Natural killer cell treated with Interleukin-12 subunit alpha and Interleukin-12 subunit beta and Interleukin-15 and Interleukin-18, amount 100 ng/mL, for 72 hours (primary cell): ENCODE measurements at regions not wholly inside any gene's neighbourhood (a gene's known extent, or its start where the extent isn't known, plus 50 kb on each side); places are given as distances from the start of the nearest gene placed in this dataset.
"Not testable (repeated sequence)": the region's sequence is repeated elsewhere in the genome, so short reads cannot be mapped to it uniquely, and the experiment has no call there.

Source experiments
- ATAC-seq, 2 donors: fragments of 150-1000 bp; cut with Tn5 transposase in 1 of 2; sonication (Bioruptor Pico), chemical (Tn5 transposase) in 1 of 2; 2 replicates each; pipeline ENCODE4 v1.10.0; 2021
- DNase-seq: peaks from one replicate; pipeline ENCODE4 v3.0.0; 2022; ENCODE audit warnings: low spot score
- H3K27ac Mint-ChIP-seq, 2 donors: 1 replicate in 1 of 2; 2 replicates in 1 of 2; pipeline ENCODE4 v1.8.0; 2022; ENCODE audit warnings: mixed read lengths in 2 of 2, mild to moderate bottlenecking in 1 of 2, moderate library complexity in 1 of 2
- H3K27me3 Mint-ChIP-seq, 2 donors: 1 replicate in 1 of 2; 2 replicates in 1 of 2; pipeline ENCODE4 v1.8.0; 2022; ENCODE audit warnings: mixed read lengths in 2 of 2
- H3K36me3 Mint-ChIP-seq: one replicate; pipeline ENCODE4 v1.8.0; 2022; ENCODE audit warnings: mixed read lengths
- H3K4me1 Mint-ChIP-seq, 2 donors: 1 replicate in 1 of 2; 2 replicates in 1 of 2; pipeline ENCODE4 v1.8.0; 2022; ENCODE audit warnings: low read depth in 2 of 2, mixed read lengths in 2 of 2, mild to moderate bottlenecking in 1 of 2
- H3K4me3 Mint-ChIP-seq: one replicate; pipeline ENCODE4 v1.8.0; 2022; ENCODE audit warnings: mixed read lengths
- H3K9me3 Mint-ChIP-seq: 2 replicates; pipeline ENCODE4 v1.8.0; 2022; ENCODE audit warnings: mixed read lengths

DNA sequence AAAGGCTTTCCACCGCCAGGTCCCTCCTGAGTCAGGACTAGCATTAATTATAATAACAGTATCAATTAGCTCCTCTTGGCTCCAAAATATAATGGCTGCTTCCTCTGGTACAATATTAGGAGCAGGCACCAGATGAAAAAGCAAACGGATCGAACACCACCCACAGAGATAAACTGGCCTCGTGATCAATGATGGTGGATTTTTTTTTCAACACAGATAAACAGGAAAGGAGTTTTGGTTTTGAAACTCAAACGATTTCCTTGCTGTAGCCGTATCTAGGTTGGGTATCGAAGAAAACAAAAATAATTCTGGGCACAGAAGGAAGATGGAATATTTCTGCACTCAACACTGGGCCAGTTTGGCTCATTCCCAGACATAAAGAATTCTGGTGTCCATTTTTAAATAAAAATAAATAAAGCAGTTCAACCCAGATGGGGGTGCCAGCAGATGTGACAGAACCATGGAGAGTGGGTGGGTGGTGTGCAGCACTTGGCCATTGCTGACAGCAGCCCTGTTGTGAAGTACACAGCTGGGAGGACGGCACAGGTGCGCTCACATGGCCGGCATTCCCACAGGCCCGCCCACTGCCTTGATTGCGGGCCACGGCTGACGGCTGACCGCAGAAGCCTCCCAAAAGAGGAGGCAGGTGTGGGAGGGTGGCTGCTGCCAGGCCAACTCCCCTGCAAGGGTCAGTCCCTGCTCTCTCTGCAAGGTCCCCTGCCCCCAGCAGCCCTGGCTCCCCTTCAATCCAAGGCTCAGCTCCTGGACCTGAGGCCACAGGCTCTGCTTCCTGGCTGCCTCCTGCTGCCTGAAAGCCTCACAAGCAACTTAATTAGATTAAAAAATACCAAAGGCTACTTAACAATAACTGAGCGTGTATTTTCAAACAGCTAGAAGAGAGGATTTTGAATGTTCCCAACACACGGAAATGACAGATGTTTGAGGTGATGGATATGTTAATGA lies 351.9 kb upstream of the ID2 start:
- peak overlapping the region; percentile 66 to 93 for H3K27ac Mint-ChIP-seq
- H3K36me3 Mint-ChIP-seq: no peaks in the 10 kb centered on the region
- H3K4me3 Mint-ChIP-seq: peak overlapping the region; percentile 15
- H3K4me1 Mint-ChIP-seq: peaks cover 63 to 65% of the 10 kb centered on the region in 2 donors
- no peaks in the 10 kb centered on the region for H3K27me3 Mint-ChIP-seq
- H3K9me3 Mint-ChIP-seq: no peaks in the 10 kb centered on the region
- DNase-seq: no peak
- no peak for ATAC-seq

DNA sequence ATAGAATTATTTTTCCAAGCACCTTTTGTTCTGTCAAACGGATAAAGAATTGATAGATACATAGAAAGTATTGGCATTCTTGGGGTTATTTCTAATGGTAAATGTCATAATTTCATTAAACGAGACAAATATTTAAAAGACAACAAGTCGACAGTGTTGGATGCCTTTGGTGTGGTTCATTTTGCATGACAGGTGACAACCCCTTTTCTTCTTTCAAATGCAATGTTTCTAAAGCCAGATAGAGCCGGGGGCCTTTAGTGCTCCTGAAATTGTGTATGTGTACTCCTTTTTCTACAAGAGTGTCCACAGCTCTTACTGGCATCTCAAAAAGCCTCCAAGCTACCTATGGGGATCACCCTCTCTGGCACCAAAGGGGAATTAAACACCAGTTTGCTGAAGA lies 350.8 kb upstream of the ID2 start:
- Mint-ChIP-seq H3K4me1 (peaks cover 63 to 65% of the 10 kb centered on the region in 2 donors), H3K27me3 (no peaks in the 10 kb centered on the region), H3K9me3 (no peaks in the 10 kb centered on the region), H3K4me3 (no peak overlapping the region), H3K27ac (peak overlapping the region; percentile 66 to 93), H3K36me3 (no peaks in the 10 kb centered on the region)
- DNase-seq (no peak), ATAC-seq (no peak)

DNA sequence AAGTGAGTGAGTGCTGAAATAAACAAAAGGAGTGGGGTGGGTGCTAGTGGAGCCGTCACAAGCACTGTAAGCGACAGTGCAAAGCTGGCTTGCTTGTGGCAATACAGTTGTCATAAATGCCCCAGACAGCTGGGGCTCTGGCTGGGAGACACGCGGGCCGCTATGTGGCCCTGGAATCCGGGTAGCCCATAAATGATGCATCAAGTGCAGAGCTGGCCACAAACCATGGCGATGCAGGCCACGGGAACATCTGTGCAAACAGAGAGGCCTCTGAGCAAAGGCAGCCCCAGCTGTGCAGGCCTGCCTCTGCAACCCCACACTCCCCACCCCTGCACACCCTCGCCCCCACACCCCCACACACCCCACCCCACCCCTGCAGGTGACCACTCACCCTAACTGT lies 349.2 kb upstream of the ID2 start:
- Mint-ChIP-seq H3K27ac (peak overlapping the region; percentile 58 to 93), H3K4me1 (peaks cover 62 to 67% of the 10 kb centered on the region in 2 donors), H3K9me3 (peaks cover 2% of the 10 kb centered on the region), H3K36me3 (peaks cover 2% of the 10 kb centered on the region), H3K27me3 (no peaks in the 10 kb centered on the region), H3K4me3 (peak overlapping the region; percentile 34)
- ATAC-seq (no peak), DNase-seq (no peak)

DNA sequence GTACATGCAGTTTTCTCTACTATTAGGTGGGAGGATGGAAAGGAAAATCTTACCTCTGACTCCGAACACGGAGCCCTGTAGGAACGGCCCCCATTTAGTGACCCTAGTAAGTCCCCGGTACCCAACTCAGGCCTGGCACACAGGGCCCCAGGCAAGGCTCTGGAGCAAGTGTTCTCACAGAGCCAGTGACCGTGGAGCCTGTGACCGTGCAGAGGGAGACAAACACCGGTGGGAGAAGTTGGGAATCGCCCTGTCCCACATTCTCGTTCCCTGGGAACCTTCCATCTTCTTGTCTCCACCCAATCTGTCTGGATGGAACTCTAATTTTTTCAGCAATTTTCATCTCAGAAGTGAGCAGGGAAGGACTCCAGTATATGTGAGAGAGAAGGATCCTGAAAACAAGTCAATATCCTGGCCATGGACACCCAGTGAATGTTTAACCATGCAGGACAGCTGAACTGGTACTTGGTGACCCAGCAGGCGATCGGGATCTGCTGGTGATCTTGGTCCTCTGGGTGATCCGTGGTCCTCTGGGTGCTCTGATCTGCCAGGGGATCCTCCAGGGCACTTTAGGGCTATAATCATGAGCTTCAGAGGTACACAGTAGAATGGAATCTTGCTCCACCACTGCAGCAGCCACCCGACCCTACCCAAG lies 348.6 kb upstream of the ID2 start:
- H3K27ac Mint-ChIP-seq: peak overlapping the region; percentile 58 to 95
- ATAC-seq: no peak
- peaks cover 63 to 71% of the 10 kb centered on the region in 2 donors for H3K4me1 Mint-ChIP-seq
- DNase-seq: no peak
- peaks cover 2% of the 10 kb centered on the region for H3K9me3 Mint-ChIP-seq
- peaks cover 4% of the 10 kb centered on the region for H3K36me3 Mint-ChIP-seq
- H3K27me3 Mint-ChIP-seq: no peaks in the 10 kb centered on the region
- H3K4me3 Mint-ChIP-seq: no peak overlapping the region

DNA sequence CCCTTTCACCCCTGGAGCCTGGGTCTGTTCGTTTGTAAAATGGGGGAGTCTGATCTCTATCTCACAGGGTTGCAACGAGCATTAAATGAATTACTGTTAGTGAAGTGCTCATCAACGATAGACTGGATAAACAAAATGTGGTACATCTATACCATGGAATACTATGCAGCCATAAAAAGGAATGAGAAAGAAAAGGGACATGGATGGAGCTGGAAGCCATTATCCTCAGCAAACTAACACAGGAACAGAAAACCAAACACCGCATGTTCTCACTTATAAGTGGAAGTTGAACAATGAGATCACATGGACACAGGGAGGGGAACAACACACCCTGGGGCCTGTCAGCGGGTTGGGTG lies 348.0 kb upstream of the ID2 start:
- H3K36me3 Mint-ChIP-seq: not testable (repeated sequence)
- peak overlapping the region; percentile 58 to 95 for H3K27ac Mint-ChIP-seq

DNA sequence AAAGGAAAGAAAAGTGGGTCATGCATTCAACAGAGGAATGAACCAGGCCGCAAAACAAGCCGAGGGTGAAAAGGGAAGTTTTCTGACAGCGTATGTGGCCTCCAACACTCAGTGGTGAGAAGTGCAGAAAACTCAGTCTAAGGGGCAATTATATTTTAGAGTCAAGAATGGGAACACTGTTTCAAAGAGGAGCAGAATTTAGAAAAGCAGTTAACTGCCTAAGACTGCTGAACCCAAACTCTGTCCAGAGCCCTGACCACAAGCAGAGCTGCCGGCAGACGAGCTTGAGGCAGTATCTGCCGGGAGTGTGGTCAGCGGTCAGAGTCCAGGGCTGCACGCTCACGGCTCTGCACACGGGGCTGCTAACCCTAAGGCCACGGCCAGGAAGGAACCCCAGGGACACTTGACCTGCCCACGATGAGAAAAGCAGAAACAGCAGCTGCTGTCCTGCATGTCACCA lies 347.0 kb upstream of the ID2 start:
- peaks cover 2% of the 10 kb centered on the region for H3K9me3 Mint-ChIP-seq
- H3K27ac Mint-ChIP-seq: peak overlapping the region; percentile 85 to 95
- peaks cover 51 to 60% of the 10 kb centered on the region in 2 donors for H3K4me1 Mint-ChIP-seq
- H3K4me3 Mint-ChIP-seq: peak overlapping the region; percentile 84
- ATAC-seq (peak; percentile 82 to 87), DNase-seq (peak; percentile 78)
- no peaks in the 10 kb centered on the region for H3K27me3 Mint-ChIP-seq
- peaks cover 4% of the 10 kb centered on the region for H3K36me3 Mint-ChIP-seq

More for the DNA sequence above, 348.0 kb upstream of the ID2 start:
- not testable (repeated sequence) for H3K4me3 Mint-ChIP-seq, ATAC-seq, DNase-seq, H3K9me3 Mint-ChIP-seq, H3K27me3 Mint-ChIP-seq
- peaks cover 61 to 71% of the 10 kb centered on the region in 2 donors for H3K4me1 Mint-ChIP-seq

DNA sequence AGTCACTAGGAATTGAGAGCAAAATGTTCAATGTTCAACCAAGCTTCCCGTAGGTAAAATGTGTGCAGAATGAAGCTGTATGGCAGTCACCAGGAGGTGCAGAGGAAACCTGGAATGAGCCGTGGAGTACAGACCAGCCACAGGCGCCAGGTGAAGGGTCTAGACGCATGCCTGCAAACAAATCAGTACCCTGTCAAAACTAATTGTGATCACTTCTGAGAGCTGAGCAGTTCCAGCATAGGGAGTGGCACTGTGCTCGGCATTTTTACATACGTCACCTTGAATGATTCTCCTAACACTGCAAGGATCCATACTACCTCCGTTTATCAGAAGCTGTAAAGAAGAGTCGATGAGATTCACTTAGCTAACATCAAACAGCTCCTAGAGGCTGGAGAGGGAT lies 346.1 kb upstream of the ID2 start:
- ATAC-seq (no peak), DNase-seq (no peak)
- Mint-ChIP-seq H3K36me3 (peaks cover 6% of the 10 kb centered on the region), H3K27me3 (no peaks in the 10 kb centered on the region), H3K4me1 (peaks cover 49 to 60% of the 10 kb centered on the region in 2 donors), H3K27ac (peak overlapping the region; percentile 85 to 95), H3K4me3 (peak overlapping the region; percentile 84), H3K9me3 (peaks cover 3% of the 10 kb centered on the region)

DNA sequence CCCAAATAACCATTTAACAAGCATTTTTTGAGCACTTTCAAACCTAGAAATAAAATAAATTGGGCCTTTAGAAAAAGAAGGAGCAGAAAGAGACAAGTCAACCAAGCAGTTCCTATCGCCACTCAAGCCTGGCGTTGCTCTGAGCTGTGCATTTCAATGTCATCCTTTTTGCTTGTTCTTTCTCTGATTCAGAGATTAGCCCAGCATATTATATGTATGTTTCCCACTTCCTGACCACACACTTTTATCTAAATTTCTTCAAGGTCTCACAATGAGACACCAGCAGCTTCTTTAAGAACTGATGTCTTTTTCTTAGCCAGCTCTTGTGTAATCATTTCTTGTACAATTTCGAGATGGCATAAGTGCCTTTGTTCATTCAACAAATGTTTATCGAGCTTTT lies 344.5 kb upstream of the ID2 start:
- H3K27ac Mint-ChIP-seq: peak overlapping the region; percentile 76 to 95
- H3K4me1 Mint-ChIP-seq: peaks cover 51 to 56% of the 10 kb centered on the region in 2 donors
- H3K36me3 Mint-ChIP-seq: peaks cover 14% of the 10 kb centered on the region
- no peaks in the 10 kb centered on the region for H3K27me3 Mint-ChIP-seq
- no peak for DNase-seq
- peaks cover 6% of the 10 kb centered on the region for H3K9me3 Mint-ChIP-seq
- H3K4me3 Mint-ChIP-seq: peak overlapping the region; percentile 77
- ATAC-seq: peak; percentile 85 to 90

DNA sequence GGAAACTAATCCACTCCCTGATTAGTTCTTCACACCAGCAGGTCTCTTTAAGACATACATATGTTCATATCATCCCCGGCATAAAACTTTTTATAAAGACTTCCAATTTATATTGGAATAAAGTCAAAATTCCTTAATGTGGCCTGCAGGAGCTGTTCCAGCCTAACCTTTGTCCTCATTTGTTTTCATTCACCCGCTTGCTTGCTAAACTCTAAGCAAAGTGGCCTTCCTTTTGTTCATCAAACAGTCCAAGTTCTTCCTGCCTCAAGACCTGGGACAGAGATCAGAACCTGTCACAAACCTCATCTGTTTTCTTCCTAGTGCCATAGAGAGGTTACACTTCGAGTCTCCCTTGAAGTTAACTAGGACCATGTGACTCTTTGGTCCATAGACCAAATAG lies 339.4 kb upstream of the ID2 start:
- Mint-ChIP-seq H3K27me3 (no peaks in the 10 kb centered on the region), H3K9me3 (peaks cover 6% of the 10 kb centered on the region), H3K36me3 (peaks cover 14% of the 10 kb centered on the region), H3K27ac (peak overlapping the region in 1 of 2 donors; percentile 34), H3K4me1 (peaks cover 49 to 50% of the 10 kb centered on the region in 2 donors), H3K4me3 (no peak overlapping the region)
- no peak for ATAC-seq
- DNase-seq: no peak

DNA sequence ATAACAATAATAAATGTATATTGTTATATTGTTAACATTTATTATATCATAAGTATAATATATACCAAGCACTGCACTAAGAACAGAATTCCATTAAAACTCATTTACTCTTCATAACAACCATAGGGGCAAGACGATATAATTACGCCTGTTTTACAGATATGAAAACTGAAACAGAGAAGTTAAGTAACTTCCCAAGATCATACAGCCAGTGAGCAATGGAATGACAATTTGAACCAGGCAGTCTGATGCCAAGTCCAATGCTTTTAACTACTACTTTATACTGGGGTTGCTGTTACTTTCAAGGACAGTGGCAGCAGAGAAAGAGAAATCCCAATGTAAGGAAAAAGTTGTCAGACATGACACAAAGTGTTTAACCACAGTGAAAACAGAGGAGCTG lies 338.8 kb upstream of the ID2 start:
- Mint-ChIP-seq H3K27me3 (no peaks in the 10 kb centered on the region), H3K4me3 (no peak overlapping the region), H3K36me3 (peaks cover 10% of the 10 kb centered on the region), H3K9me3 (peaks cover 3% of the 10 kb centered on the region), H3K4me1 (peaks cover 45 to 46% of the 10 kb centered on the region in 2 donors), H3K27ac (peak overlapping the region in 1 of 2 donors; percentile 34)
- ATAC-seq (no peak), DNase-seq (no peak)

DNA sequence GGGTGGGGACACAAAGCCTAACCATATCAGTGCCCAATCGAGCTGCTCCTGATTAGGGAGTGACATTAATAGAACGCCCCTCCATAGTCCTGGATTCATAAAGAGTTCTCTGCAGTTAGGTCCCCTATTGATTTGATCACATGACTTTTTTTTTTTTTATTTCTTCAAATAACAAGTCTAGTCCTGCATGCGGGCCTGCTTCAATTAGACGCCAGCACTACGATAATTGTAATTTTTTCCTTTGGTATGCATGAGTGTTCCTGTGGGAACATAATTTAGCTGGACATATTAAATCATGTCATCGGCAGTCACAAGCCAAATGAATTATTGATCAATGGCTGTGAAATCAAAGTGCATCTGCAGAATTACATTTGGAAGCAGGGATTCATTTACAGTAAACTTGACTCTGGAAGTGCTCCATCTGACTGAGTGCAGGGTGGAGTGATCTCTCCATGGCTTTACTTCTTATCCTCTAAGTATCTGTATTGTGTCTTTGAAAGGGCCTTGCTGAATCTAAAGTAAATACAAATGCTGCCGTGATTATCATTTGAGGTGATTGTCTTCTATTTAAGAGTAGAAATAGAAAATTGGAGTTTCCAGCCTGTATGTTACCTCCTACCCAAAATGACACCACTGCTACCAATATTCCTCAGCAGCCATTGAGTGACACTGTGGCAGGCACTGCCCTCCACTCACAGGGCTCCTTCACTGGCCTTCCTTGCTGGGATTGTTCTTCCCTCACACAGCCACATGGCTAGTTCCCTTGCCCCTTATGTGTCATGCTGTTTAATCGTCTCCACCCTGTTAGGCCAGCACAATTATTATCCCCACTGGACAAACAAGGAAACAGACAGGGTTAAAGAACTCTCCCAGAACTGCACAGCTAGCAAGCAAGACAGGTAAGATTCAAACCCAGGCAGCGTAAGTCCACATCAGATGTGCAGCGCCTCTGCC lies 337.4 kb upstream of the ID2 start:
- DNase-seq (no peak), ATAC-seq (no peak)
- peaks cover 10% of the 10 kb centered on the region for H3K36me3 Mint-ChIP-seq
- H3K9me3 Mint-ChIP-seq: peaks cover 3% of the 10 kb centered on the region
- H3K4me1 Mint-ChIP-seq: peaks cover 45 to 48% of the 10 kb centered on the region in 2 donors
- H3K27ac Mint-ChIP-seq: peak overlapping the region; percentile 81 to 86
- H3K4me3 Mint-ChIP-seq: peak overlapping the region; percentile 25
- H3K27me3 Mint-ChIP-seq: no peaks in the 10 kb centered on the region

DNA sequence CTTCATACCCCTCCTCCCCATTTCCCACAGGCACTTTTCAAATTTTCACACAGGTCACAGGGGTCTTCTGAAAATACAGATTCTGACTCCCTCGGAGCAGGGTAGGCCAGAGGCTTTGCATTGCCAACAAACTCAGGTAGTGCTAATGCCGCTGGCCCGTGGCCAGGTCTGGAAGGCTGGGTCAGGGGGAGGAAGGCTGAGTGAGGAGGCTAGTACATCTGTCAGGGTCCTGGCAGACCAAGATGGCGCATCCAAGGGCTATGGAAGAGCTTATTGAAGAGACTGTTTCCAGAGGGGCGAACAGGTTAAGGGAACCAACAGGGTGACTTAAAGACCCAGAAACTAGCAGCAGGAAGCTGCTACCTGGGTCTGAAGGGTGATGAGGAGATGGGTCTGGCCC lies 336.7 kb upstream of the ID2 start:
- Mint-ChIP-seq H3K4me3 (peak overlapping the region; percentile 25), H3K36me3 (peaks cover 10% of the 10 kb centered on the region), H3K4me1 (peaks cover 45 to 51% of the 10 kb centered on the region in 2 donors), H3K9me3 (peaks cover 3% of the 10 kb centered on the region), H3K27ac (peak overlapping the region; percentile 81 to 86), H3K27me3 (no peaks in the 10 kb centered on the region)
- DNase-seq: no peak
- ATAC-seq: no peak

DNA sequence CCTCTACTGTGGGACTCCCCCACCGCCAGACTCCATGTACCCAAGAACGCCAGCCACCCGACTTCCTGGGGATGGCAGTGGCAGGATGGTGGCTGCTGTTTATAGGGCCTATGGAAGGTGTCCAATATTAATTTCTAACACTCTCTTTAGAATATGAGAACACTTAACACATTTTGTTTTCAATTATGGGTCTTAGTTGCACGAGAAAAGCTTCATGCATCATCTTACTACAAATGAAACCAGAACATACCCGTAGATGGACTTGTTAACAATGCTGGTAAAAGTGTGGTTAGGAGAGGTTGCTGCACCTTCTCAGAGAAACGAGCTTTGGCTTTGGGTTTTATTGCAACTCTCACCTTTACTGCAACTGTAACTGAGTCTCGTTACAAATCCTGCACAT lies 335.6 kb upstream of the ID2 start:
- Mint-ChIP-seq H3K9me3 (no peaks in the 10 kb centered on the region), H3K36me3 (peaks cover 4% of the 10 kb centered on the region), H3K4me3 (peak overlapping the region; percentile 58), H3K27ac (peak overlapping the region; percentile 81 to 86), H3K4me1 (peaks cover 50 to 51% of the 10 kb centered on the region in 2 donors), H3K27me3 (no peaks in the 10 kb centered on the region)
- DNase-seq: no peak
- peak; percentile 92 for ATAC-seq
